ENCODE measurements at regions not wholly inside any gene's neighbourhood (a gene's known extent, or its start where the extent isn't known, plus 50 kb on each side); places are given as distances from the start of the nearest gene placed in this dataset.

DNA sequence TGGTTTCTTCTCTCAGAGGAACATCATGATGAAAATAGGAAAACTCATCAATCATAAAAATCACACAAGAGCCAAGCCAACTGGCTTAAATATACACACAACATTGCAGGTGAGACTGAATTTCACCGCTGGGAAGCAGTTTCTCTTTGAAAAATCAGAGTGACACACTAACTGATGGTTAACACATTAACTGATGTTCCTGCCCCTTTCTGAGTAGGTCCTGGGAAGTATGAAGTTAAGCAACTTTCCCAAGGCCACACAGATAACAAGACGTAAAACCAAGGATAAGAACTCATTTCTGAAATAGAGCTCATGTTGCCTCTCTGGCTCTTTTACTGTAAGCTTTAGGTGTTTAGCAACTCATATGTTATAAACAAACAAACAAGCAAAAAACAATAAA, 813.7 kb upstream of the HS3ST1 start:
- no TSS peak for BruUV-seq (replicated peaks)
- POLR2A ChIA-PET (ENCODE audit: unreplicated experiment) = no interaction called here
- intact Hi-C loops (cut with micrococcal nuclease) = no loop called here
- ATAC-seq (no peak), DNase-seq (no peak)
- H3K9me3 ChIP-seq (ENCODE audit: low read length) = no peaks in the 10 kb centered on the region
- no peaks in the 10 kb centered on the region for H3F3A ChIP-seq (ENCODE audit: low read length, unreplicated experiment)
- H2AFZ ChIP-seq (ENCODE audit: low read length) = no peak overlapping the region
- no peaks in the 10 kb centered on the region for H4K20me1 ChIP-seq (ENCODE audit: low read length)
- H3K36me3 ChIP-seq (ENCODE audit: low read depth, low read length) = no peaks in the 10 kb centered on the region
- TF ChIP-seq EZH2phosphoT487 (IDR thresholded peaks at IDR 0.05; ENCODE audit: borderline replicate concordance, low read length) (no peak), EZH2 (IDR thresholded peaks at IDR 0.05; ENCODE audit: low read length, unreplicated experiment) (no peak), CTCF (conservative IDR thresholded peaks at IDR 0.05; ENCODE audit: low read depth, low read length) (no peak)
- no peaks in the 10 kb centered on the region for H3K27me3 ChIP-seq (ENCODE audit: low read length)
- H3K9ac ChIP-seq (ENCODE audit: low read length) = no peak overlapping the region
- no peak overlapping the region for H3K27ac ChIP-seq (ENCODE audit: low read length)
- CTCF ChIA-PET = no interaction called here
- no peaks in the 10 kb centered on the region for H3K79me2 ChIP-seq (ENCODE audit: low read length)
- H3K4me2 ChIP-seq (ENCODE audit: low read length) = no peak overlapping the region
- H3K9me2 ChIP-seq (replicated peaks; ENCODE audit: low read length) = no peaks in the 10 kb centered on the region
- H3K4me3 ChIP-seq (ENCODE audit: low read length) = no peak overlapping the region
- no peaks in the 10 kb centered on the region for H3K4me1 ChIP-seq (ENCODE audit: insufficient read depth, low read length)

- POLR2A ChIA-PET (ENCODE audit: unreplicated experiment) = no interaction called here
- no peaks in the 10 kb centered on the region for H3K4me1 ChIP-seq (ENCODE audit: insufficient read depth, low read length)
- no peaks in the 10 kb centered on the region for H3K79me2 ChIP-seq (ENCODE audit: low read length)
- H3K9me3 ChIP-seq (ENCODE audit: low read length) = no peaks in the 10 kb centered on the region
- H3K27me3 ChIP-seq (ENCODE audit: low read length) = no peaks in the 10 kb centered on the region
- no peak overlapping the region for H3K4me3 ChIP-seq (ENCODE audit: low read length)
- no peak overlapping the region for H3K4me2 ChIP-seq (ENCODE audit: low read length)
- no peaks in the 10 kb centered on the region for H3K9me2 ChIP-seq (replicated peaks; ENCODE audit: low read length)
- no peak for TF ChIP-seq EZH2phosphoT487 (IDR thresholded peaks at IDR 0.05; ENCODE audit: borderline replicate concordance, low read length)
- no peak for TF ChIP-seq EZH2 (IDR thresholded peaks at IDR 0.05; ENCODE audit: low read length, unreplicated experiment)
- no peak for TF ChIP-seq CTCF (conservative IDR thresholded peaks at IDR 0.05; ENCODE audit: low read depth, low read length)
- H2AFZ ChIP-seq (ENCODE audit: low read length) = no peak overlapping the region
- H3F3A ChIP-seq (ENCODE audit: low read length, unreplicated experiment) = no peaks in the 10 kb centered on the region
- no peak overlapping the region for H3K9ac ChIP-seq (ENCODE audit: low read length)
- no peak overlapping the region for H3K27ac ChIP-seq (ENCODE audit: low read length)
- CTCF ChIA-PET = no interaction called here
- DNase-seq = no peak
- no peaks in the 10 kb centered on the region for H4K20me1 ChIP-seq (ENCODE audit: low read length)
- H3K36me3 ChIP-seq (ENCODE audit: low read depth, low read length) = no peaks in the 10 kb centered on the region
- intact Hi-C loops (cut with micrococcal nuclease) = no loop called here
- ATAC-seq = no peak
- BruUV-seq (replicated peaks) = no TSS peak
These were observed 811.4 kb upstream of the HS3ST1 start for GRCh38 chr4:12239897-12240636.

GRCh38 chr4:12231098-12231497, 802.4 kb upstream of the HS3ST1 start:
- Histone ChIP-seq H3K36me3 (ENCODE audit: low read depth, low read length) (no peaks in the 10 kb centered on the region), H3K9me2 (replicated peaks; ENCODE audit: low read length) (no peaks in the 10 kb centered on the region), H3F3A (ENCODE audit: low read length, unreplicated experiment) (no peaks in the 10 kb centered on the region), H4K20me1 (ENCODE audit: low read length) (no peaks in the 10 kb centered on the region), H3K27me3 (ENCODE audit: low read length) (no peaks in the 10 kb centered on the region), H3K4me1 (ENCODE audit: insufficient read depth, low read length) (no peaks in the 10 kb centered on the region), H3K4me2 (ENCODE audit: low read length) (no peak overlapping the region), H3K9ac (ENCODE audit: low read length) (no peak overlapping the region), H3K9me3 (ENCODE audit: low read length) (no peaks in the 10 kb centered on the region), H3K79me2 (ENCODE audit: low read length) (no peaks in the 10 kb centered on the region), H3K4me3 (ENCODE audit: low read length) (no peak overlapping the region), H3K27ac (ENCODE audit: low read length) (no peak overlapping the region), H2AFZ (ENCODE audit: low read length) (no peak overlapping the region)
- TF ChIP-seq CTCF (conservative IDR thresholded peaks at IDR 0.05; ENCODE audit: low read depth, low read length) = no peak
- TF ChIP-seq EZH2 (IDR thresholded peaks at IDR 0.05; ENCODE audit: low read length, unreplicated experiment) = no peak
- no peak for TF ChIP-seq EZH2phosphoT487 (IDR thresholded peaks at IDR 0.05; ENCODE audit: borderline replicate concordance, low read length)
- CTCF ChIA-PET = no interaction called here
- BruUV-seq (replicated peaks) = no TSS peak
- DNase-seq (no peak), ATAC-seq (no peak)
- POLR2A ChIA-PET (ENCODE audit: unreplicated experiment) = no interaction called here
- intact Hi-C loops (cut with micrococcal nuclease) = no loop called here

All from PC-3 (cell line).